Liver (tissue), 3 donors: ENCODE measurements at regions not wholly inside any gene's neighbourhood (a gene's known extent, or its start where the extent isn't known, plus 50 kb on each side); places are given as distances from the start of the nearest gene placed in this dataset.
A peak's percentile ranks its signal among the peaks of the same experiment; 100 is the strongest.

Experiments
- CTCF ChIP-seq: fragments of 150-350 bp; IDR thresholded peaks from 2 replicates; pipeline ENCODE4 v1.5.1; 2017; ENCODE audit warnings: improper control_type of control experiment, low read depth, low read length; ENCODE audit not compliant: missing input control
- EGR1 ChIP-seq, 2 donors: IDR thresholded peaks; 2 replicates each; pipeline ENCODE4 v1.6.1; 2016 to 2018; ENCODE audit warnings: antibody characterized with exemption in 2 of 2, low read depth in 2 of 2
- FOXA1 ChIP-seq: IDR thresholded peaks from 2 replicates; pipeline ENCODE4 v1.6.1; 2016; ENCODE audit warnings: antibody characterized with exemption
- GABPA ChIP-seq, 2 donors: IDR thresholded peaks in 1 of 2; conservative IDR thresholded peaks in 1 of 2; 2 replicates each; pipeline ENCODE4 v1.6.1; 2016; ENCODE audit warnings: antibody characterized with exemption in 2 of 2, mild to moderate bottlenecking in 1 of 2, moderate library complexity in 1 of 2
- MAX ChIP-seq: IDR thresholded peaks from 2 replicates; pipeline ENCODE4 v1.6.1; 2016; ENCODE audit warnings: antibody characterized with exemption
- NR2F2 ChIP-seq: IDR thresholded peaks from 2 replicates; pipeline ENCODE4 v1.6.1; 2016; ENCODE audit warnings: antibody characterized with exemption
- RAD21 ChIP-seq, 2 donors: IDR thresholded peaks; 2 replicates each; pipeline ENCODE4 v1.6.1; 2016; ENCODE audit warnings: antibody characterized with exemption in 2 of 2, mild to moderate bottlenecking in 2 of 2
- RXRA ChIP-seq, 2 donors: IDR thresholded peaks; 2 replicates each; pipeline ENCODE4 v1.6.1; 2017 to 2018; ENCODE audit warnings: antibody characterized with exemption in 2 of 2, mild to moderate bottlenecking in 1 of 2
- SP1 ChIP-seq: IDR thresholded peaks from 2 replicates; pipeline ENCODE4 v1.6.1; 2018; ENCODE audit warnings: antibody characterized with exemption, mild to moderate bottlenecking
- TAF1 ChIP-seq: conservative IDR thresholded peaks from 2 replicates; pipeline ENCODE4 v1.6.1; 2016; ENCODE audit warnings: antibody characterized with exemption, mild to moderate bottlenecking
- YY1 ChIP-seq: IDR thresholded peaks from 2 replicates; pipeline ENCODE4 v1.6.1; 2016; ENCODE audit warnings: antibody characterized with exemption, mild to moderate bottlenecking
- donor health status: healthy.
- donor health status: healthy.

- TF ChIP-seq TAF1 (no peak), CTCF (no peak), YY1 (no peak), NR2F2 (no peak), RXRA (IDR thresholded peaks at IDR 0.05) (no peak), GABPA (IDR thresholded peaks at IDR 0.05 in 1 of 2, conservative IDR thresholded peaks at IDR 0.05 in 1 of 2) (no peak), FOXA1 (no peak), MAX (no peak), SP1 (peak; percentile 50), RAD21 (IDR thresholded peaks at IDR 0.05) (no peak), EGR1 (IDR thresholded peaks at IDR 0.05; ENCODE audit: low read depth in 2 of 2) (no peak)
These were observed 105.3 kb upstream of the NKX1-1 start for GRCh38 chr4:1511441-1512041.
